GM21381 (cell line): ENCODE measurements at regions not wholly inside any gene's neighbourhood (a gene's known extent, or its start where the extent isn't known, plus 50 kb on each side); places are given as distances from the start of the nearest gene placed in this dataset.
"Not testable (repeated sequence)": the region's sequence is repeated elsewhere in the genome, so short reads cannot be mapped to it uniquely, and the experiment has no call there.

Source experiments
- ATAC-seq: cut with Tn5 transposase; IDR thresholded peaks from one replicate; pipeline ENCODE4 v1.9.1; 2021; ENCODE audit warnings: mild to moderate bottlenecking, moderate library complexity; ENCODE audit not compliant: unreplicated experiment

DNA sequence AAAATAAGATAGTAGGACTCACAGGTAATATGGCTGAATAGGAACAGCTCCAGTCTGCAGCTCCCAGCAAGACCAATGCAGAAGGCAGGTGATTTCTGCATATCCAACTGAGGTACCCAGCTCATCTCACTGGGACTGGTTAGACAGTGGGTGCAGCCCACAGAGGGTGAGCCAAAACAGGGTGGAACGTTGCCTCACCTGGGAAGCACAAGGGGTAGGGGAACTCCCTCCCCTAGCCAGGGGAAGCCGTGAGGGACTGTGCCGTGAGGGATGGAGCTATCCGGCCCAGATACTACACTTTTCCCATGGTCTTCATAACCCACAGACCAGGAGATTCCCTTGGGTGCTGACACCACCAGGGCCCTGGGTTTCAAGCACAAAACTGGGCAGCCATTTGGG lies 114.8 kb upstream of the GNAI1 start:
- ATAC-seq, result not testable (repeated sequence)

DNA sequence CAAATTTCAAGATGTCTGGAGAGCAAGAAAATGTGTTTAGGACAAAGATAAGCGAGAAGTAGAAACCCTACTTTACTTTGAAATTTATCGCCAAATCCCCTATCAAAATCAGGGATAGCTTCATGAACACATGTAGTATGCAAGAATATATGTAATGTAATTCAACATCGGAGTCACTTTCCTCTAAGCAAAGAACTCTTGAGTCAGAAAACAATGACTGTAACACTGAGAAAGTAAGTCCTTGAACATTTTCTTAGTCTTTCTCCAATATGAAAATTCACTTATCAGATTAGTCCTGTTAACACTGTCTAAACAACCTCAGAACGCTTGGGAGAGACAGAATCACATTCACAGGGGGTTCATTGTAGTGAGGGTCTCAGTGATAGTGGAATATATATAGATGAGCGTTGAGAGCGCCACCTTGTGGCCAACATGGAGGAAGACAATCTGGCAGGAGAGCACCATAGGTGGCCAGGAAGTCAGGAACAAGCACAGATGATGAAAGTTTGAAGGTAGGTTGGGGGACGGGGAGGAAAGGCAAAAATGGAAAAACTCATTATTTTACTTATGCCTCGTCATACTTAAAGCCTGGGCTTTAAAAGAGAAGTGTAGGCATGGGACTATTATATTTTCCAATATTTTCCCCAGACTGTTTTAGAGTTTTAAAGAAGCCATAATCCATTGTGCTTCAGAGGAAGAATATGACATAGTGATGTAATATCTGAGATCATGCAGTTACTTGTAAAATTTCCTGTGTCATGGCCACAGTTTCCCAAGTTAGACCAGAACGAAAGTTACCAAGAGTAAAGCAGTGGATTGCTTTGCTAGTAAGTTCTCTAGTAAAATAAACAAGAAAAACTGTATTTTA lies 115.5 kb upstream of the GNAI1 start:
- peak; percentile 90 for ATAC-seq

DNA sequence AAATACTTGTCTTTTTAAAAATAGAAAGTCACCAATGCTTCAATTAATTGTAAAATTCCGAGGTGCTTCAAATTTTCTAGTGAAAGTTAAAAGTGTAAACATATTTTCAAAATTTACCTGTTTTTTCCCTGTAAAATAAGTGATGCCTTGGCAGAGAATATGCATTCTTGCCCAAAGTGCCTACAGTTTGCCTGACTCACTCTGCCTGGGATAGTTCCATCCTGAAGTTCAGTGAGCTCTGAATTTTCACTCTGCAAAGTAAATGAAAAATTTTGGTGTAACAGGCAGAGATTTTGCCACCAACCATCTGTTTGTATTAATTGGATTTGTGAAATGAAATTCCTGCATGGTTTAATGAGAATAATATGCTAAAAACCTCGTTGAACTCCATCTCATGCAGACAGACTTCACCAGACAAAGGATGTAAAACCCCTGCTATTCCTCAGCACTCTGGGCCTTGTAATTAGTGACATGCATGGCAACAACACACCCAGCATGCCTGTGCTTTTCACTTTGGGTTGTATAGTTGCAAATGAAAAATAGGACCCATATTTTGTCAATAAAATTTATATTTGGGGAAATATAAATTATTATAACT lies 117.4 kb upstream of the GNAI1 start:
- ATAC-seq, result no peak

DNA sequence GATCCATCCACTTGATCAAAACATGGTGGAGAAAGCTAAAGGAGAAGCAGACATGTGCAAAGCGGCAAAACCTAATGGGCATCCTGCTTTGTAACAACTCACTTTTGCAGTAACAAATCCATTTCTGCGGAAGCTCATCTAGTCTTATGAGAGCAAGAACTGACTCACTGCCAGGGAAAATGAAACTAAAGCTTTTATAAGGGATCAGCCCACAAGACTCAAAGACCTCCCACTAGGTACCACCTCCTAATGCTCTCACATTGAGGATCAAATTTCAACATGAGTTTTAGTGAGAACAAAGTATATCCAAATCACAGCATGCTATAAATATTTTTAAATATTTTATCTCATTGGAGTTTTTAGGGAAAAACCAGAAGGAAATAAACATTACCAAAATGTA lies 120.1 kb upstream of the GNAI1 start:
- ATAC-seq, result no peak

DNA sequence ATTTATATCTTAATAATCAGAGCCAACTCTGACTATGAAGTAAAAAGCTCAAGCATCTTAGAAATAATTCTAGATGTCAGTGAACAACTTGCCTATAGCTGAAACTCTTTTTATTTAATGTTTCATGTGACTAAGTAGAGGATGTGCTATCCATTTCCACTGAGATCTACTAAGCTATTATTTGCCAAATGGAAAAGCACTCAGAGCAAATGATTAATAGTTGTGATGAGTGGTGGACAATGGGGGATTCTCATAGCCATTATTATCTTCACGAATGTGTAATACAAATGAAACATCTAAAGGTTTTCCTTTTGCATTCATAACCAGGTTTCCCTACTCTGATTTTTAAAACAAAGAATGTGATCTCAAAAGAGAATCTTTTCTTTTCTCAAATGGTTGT lies 126.6 kb upstream of the GNAI1 start:
- ATAC-seq, result no peak

DNA sequence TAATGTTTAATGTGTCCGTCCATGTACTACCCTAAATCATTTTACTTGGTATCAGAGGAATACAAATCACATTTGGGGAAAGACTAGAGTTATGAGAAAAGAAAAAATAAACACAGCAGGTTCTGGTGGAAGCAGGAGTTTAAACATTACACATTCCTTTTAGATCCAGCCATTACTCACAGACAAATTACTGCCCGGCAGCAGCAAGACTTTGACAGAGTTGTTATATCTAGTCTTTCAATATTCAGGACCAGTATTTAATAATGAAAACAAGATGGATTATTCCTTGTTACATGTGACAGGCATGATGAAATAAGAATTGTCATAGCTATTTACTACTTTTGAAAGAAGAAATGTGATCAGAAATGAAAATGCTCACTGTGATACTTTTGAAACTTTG lies 131.8 kb upstream of the GNAI1 start:
- no peak for ATAC-seq

DNA sequence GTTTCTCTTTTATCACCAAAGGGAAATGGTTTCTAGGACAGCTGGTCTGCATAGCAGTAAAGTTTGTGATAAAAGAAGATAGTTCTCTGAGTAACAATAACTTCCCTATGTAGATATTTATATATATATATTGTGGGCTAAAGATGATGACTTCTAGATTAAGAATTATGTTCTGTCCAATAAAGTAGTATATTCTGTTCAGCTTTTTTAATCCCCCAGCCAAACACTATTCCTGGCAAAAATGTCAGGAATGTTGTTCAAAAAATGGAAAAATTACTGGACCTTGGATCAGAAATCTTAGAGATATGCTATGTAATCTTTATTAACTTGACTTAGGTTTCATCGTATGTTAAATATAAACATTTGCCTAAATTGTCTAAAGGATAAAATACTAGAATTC lies 136.3 kb upstream of the GNAI1 start:
- ATAC-seq, result no peak

DNA sequence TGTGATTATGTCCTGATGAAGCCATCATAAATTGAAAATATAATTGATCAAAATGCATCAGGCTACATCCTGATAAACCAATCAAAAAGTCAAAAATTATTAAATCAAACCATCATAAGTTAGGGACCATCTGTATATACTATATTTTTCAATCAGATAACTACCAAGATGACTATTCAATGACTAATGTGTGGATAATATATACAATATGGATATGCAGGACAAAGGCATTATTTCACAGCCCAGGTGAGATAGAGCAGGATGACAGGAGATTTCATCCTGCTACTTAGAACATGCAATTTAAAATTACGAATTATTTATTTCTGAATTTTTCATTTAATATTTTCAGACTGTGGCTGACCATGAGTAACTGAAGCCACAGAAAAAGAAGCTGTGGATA lies 137.3 kb upstream of the GNAI1 start:
- no peak for ATAC-seq

DNA sequence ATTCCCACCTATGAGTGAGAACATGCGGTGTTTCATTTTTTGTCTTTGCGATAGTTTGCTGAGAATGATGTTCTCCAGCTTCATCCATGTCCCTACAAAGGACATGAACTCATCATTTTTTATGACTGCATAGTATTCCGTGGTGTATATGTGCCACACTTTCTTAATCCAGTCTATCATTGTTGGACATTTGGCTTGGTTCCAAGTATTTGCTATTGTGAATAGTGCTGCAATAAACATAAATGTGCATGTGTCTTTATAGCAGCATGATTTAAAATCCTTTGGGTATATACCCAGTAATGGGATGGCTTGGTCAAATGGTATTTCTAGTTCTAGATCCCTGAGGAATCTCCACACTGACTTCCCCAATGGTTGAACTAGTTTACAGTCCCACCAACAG lies 138.9 kb upstream of the GNAI1 start:
- not testable (repeated sequence) for ATAC-seq

DNA sequence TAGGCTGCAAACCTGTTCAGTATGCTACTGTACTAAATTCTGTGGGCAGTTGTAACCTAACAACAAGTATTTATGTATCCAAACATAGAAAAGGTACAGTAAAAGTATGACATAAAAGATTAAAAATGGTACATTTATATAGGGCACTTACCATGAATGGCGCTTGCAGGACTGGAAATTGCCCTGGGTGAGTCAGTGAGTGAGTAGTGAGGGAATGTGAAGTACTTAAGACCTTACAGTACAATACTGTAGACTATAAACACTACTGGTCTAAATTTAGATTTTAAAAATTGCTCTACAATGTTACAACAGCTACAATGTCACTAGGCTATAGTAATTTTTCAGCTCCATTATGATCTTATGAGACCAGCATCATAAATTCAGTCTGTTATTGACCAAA lies 146.0 kb upstream of the GNAI1 start:
- ATAC-seq, result no peak

DNA sequence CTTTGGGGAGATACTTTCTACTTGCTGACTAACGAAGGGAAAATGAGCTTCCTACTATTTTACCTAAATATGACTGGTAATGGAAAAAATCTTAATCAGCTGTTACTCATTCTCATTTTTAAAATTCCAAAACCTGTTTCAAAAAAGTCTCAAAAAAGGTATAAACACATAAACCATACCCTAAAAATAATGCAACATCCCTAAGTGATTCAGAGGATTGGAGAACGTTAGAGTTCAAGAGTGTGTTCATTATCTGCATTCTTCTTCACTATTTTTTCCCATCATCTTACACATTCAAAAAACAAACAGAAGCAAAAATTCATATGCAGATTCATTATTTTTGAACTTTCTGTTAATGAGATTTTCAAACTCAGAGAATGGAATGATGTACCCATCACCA lies 150.4 kb upstream of the GNAI1 start:
- ATAC-seq, result no peak

DNA sequence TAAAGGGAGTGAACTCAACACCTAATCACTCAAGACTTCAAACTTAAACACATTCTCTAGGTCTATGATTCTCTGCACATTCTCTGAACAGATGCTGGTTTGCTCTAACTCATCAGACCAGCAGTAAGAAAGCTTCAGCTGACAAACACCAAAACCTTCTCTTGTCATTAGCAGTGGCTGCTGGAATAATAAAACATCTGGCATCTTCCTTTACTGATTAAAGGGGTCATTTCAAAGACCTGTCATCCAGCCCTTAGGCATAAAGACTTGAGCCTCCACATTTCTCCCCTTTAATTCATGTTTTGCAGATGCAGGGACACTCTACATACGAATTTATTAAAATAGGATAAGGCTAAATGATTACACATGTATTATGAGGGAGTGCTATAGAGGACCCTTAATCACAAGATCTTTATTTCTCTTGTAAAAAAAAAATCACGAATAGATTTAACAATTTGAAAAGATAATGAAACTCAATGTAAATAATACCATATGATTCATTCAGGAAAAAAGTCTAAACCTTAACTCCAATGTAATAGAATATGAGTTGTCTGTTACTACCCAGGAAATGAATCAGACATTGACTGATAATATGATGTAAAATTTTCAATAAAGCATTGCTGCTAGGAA lies 152.4 kb upstream of the GNAI1 start:
- no peak for ATAC-seq

DNA sequence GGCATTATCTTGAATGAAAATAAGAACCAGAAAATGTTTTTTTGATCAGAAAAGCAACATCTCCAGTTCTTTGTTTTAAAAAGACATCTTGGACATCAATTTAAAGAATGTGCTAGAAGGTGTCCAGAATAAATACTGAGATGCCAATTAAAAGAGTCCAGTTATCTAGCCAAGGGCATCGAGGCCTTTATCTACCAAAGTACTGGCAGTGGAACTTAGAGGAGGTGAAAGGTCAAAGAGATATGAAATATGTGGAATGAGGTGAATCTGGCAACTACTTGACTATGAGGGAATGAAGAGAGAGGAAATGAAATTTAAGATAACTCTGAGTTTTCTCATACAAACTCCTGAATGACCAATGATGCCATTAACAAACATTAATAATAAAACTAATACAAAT lies 154.3 kb upstream of the GNAI1 start:
- no peak for ATAC-seq

DNA sequence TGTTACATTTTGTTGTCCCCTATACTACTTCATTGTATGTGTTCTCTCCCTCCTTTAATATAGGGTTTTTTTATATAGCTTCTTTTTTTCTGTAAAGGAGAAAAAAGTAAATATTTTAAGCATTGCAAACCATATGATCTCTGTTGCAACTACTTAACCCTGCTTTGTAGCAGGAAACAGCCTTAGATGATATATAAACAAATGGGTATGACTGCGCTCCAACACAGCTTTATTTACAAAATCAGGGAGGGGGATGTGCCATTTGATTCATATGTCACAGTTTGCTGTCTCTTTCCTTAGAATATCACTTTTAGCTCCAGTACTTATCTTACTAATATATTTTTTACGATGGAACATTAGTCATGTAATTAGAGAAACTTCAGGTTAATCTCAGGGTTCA lies 155.2 kb upstream of the GNAI1 start:
- no peak for ATAC-seq

DNA sequence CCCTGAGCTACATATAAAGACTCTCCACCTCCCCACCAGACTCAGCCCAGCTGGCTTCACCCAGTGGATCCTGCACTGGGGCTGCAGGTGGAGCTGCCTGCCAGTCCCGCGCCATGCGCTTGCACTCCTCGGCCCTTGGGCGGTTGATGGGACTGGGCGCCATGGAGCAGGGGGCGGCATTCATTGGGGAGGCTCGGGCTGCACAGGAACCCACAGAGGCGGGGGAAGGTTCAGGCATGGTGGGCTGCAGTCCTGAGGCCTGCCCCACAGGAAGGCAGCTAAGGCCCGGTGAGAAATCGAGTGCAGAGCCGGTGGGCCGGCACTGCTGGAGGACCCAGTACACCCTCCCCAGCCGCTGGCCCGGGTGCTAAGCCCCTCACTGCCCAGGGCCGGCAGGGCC lies 157.2 kb upstream of the GNAI1 start:
- no peak for ATAC-seq

DNA sequence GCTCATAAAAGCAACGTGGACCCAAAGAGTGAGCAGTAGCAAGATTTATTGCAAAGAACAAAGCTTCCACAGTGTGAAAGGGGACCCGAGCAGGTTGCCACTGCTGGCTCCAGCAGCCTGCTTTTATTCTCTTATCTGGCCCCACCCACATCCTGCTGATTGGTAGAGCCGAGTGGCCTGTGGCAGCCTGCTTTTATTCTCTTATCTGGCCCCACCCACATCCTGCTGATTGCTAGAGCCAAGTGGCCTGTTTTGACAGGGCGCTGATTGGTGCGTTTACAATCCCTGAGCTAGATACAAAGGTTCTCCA lies 158.0 kb upstream of the GNAI1 start:
- not testable (repeated sequence) for ATAC-seq

DNA sequence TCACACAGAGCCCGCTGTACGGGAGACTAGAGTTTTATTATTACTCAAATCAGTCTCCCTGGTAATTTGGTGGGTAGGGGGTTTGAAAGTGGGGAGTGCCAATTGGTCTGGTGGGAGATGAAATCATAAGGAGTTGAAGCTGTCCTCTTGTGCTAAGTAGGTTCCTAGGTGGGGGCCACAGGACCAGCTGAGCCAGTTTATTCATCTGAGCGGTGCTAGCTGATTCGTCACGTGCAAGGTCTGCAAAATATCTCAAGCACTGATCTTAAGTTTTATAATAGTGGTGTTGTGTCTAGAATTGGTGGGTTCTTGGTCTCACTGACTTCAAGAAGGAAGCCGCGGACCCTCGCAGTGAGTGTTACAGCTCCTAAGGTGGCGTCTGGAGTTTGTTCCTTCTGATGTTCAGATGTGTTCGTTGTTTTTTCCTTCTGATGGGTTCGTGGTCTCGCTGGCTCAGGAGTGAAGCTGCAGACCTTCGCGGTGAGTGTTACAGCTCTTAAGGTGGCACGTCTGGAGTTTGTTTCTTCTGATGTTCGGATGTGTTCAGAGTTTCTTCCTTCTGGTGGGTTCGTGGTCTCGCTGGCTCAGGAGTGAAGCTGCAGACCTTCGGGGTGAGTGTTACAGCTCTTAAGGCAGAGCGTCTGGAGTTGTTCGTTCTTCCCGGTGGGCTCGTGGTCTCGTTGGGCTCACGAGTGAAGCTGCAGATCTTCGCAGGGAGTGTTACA lies 158.5 kb upstream of the GNAI1 start:
- not testable (repeated sequence) for ATAC-seq

DNA sequence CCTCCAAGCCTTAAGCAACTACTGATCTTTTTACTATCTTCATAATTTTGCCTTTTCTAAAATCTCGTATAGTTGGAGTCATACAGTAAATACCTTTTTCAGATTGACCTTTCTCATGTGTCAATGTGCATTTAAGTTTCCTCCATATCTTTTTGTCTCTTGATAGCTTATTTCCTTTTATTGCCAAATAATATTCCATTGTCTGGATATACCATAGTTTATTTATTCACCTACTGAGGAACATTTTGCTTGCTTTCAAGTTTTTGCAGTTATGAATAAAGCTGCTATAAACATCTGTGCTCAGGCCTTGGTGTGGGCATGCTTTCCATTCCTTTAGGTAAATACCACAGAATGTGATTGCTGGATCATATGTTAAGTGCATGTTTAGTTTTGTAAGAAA lies 161.2 kb upstream of the GNAI1 start:
- ATAC-seq, result no peak

DNA sequence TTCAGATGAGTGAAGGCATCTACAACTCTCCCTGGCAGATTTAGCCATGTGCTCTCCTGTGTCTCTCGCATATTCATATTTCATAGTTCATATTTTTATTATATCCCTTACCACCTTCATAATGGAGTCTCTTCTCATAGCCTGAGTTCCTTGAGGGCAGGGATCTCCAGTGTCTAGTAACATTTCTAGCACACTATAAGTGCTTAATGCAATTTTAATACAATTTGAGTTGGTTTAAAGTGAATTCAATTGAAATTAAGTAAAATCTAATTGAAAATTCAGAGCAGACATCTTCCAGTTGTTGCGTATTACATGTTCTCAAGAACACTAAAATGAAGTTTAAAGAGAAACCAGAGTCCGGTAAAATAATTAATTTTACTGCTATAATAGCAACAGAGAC lies 163.6 kb upstream of the GNAI1 start:
- ATAC-seq, result no peak

DNA sequence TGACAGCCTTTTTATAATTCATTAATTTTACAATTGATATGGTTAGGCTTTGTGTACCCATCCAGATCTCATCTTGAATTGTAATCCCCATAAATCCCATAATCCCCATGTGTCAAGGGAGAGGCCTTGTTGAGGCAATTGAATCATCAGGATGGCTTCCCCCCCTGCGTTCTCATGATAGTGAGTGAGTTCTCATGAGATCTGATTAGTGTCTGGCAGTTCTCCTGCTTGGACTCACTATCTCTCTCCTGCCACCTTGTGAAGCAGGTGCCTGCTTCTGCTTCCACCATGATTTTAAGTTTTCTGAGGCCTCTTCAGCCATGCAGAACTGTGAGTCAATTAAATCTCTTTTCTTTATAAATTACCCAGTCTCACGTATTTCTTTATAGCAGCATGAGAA lies 165.7 kb upstream of the GNAI1 start:
- no peak for ATAC-seq

DNA sequence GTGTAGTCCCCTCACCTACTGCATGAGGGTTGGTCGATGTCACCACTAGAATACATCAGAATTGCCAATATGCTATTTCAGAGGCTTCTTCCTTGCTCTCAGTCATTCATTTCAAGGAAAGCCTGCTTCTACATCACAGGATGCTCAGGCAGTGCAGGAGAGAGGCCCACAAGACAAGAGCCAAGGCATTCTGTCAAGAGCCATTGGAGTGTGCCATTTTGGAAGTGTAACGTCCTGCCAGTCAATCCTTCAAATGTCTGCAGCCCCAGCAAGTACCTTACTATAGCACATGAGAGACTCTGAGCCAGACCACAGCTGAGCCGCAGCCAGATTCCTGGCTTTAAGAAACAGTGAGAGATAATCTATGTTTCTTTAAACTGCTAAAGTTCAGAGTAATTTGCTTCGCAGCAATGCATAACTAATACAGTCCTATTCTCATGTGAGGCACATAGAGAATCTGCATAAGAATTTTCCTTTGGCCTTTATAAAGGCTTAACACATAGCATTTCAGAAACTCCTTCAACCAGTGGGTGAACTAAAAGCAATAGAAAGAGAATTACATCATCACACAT lies 166.5 kb upstream of the GNAI1 start:
- ATAC-seq, result no peak
